ENCODE measurements at regions not wholly inside any gene's neighbourhood (a gene's known extent, or its start where the extent isn't known, plus 50 kb on each side); places are given as distances from the start of the nearest gene placed in this dataset. TPM values are rescaled to one million over a fixed set of nuclear protein-coding genes. Genes with fewer than 3 reads are reported as not detected.

Small RNAs in the stretch of these regions (small RNA-seq; reads per million reads assigned to genes)
- not detected for gene AL161423.1
- not detected for gene HMGN2P39
- not detected for gene RNA5SP30
- gene RNU7-88P: not detected
- gene RNY4P29: not detected
